ENCODE measurements at regions not wholly inside any gene's neighbourhood (a gene's known extent, or its start where the extent isn't known, plus 50 kb on each side); places are given as distances from the start of the nearest gene placed in this dataset.

- Mint-ChIP-seq H3K27ac (ENCODE audit: unreplicated experiment) (no peak overlapping the region), H3K4me1 (ENCODE audit: unreplicated experiment) (no peaks in the 10 kb centered on the region), H3K36me3 (ENCODE audit: unreplicated experiment) (no peaks in the 10 kb centered on the region), H3K27me3 (ENCODE audit: unreplicated experiment) (peaks cover 45% of the 10 kb centered on the region), H3K4me3 (ENCODE audit: unreplicated experiment) (no peak overlapping the region), H3K9me3 (ENCODE audit: unreplicated experiment) (no peaks in the 10 kb centered on the region)
- DNase-seq (ENCODE audit: extremely low spot score, unreplicated experiment) = no peak
- no peak for TF ChIP-seq CTCF (IDR thresholded peaks at IDR 0.05)
These were observed 139.9 kb downstream of the CXCL12 start for GRCh38 chr10:44244745-44245600.

GRCh38 chr10:44243851-44244510 lies 140.9 kb downstream of the CXCL12 start:
- H3K27me3 Mint-ChIP-seq (ENCODE audit: unreplicated experiment) = peaks cover 49% of the 10 kb centered on the region
- DNase-seq (ENCODE audit: extremely low spot score, unreplicated experiment) = no peak
- no peak overlapping the region for H3K4me3 Mint-ChIP-seq (ENCODE audit: unreplicated experiment)
- H3K9me3 Mint-ChIP-seq (ENCODE audit: unreplicated experiment) = no peaks in the 10 kb centered on the region
- H3K4me1 Mint-ChIP-seq (ENCODE audit: unreplicated experiment) = no peaks in the 10 kb centered on the region
- no peak for TF ChIP-seq CTCF (IDR thresholded peaks at IDR 0.05)
- no peaks in the 10 kb centered on the region for H3K36me3 Mint-ChIP-seq (ENCODE audit: unreplicated experiment)
- no peak overlapping the region for H3K27ac Mint-ChIP-seq (ENCODE audit: unreplicated experiment)

- Mint-ChIP-seq H3K4me3 (ENCODE audit: unreplicated experiment) (no peak overlapping the region), H3K27me3 (ENCODE audit: unreplicated experiment) (peaks cover 43% of the 10 kb centered on the region), H3K27ac (ENCODE audit: unreplicated experiment) (no peak overlapping the region), H3K9me3 (ENCODE audit: unreplicated experiment) (no peaks in the 10 kb centered on the region), H3K4me1 (ENCODE audit: unreplicated experiment) (no peaks in the 10 kb centered on the region), H3K36me3 (ENCODE audit: unreplicated experiment) (no peaks in the 10 kb centered on the region)
- DNase-seq (ENCODE audit: extremely low spot score, unreplicated experiment) = no peak
- no peak for TF ChIP-seq CTCF (IDR thresholded peaks at IDR 0.05)
These were observed 142.1 kb downstream of the CXCL12 start for GRCh38 chr10:44242826-44243225.

- no peak for TF ChIP-seq CTCF (IDR thresholded peaks at IDR 0.05)
- Mint-ChIP-seq H3K9me3 (ENCODE audit: unreplicated experiment) (no peaks in the 10 kb centered on the region), H3K36me3 (ENCODE audit: unreplicated experiment) (no peaks in the 10 kb centered on the region), H3K27me3 (ENCODE audit: unreplicated experiment) (peaks cover 41% of the 10 kb centered on the region), H3K4me1 (ENCODE audit: unreplicated experiment) (no peaks in the 10 kb centered on the region), H3K4me3 (ENCODE audit: unreplicated experiment) (no peak overlapping the region), H3K27ac (ENCODE audit: unreplicated experiment) (no peak overlapping the region)
- no peak for DNase-seq (ENCODE audit: extremely low spot score, unreplicated experiment)
These were observed 142.8 kb downstream of the CXCL12 start for GRCh38 chr10:44242091-44242490.

- H3K9me3 Mint-ChIP-seq (ENCODE audit: unreplicated experiment) = no peaks in the 10 kb centered on the region
- no peak overlapping the region for H3K4me3 Mint-ChIP-seq (ENCODE audit: unreplicated experiment)
- DNase-seq (ENCODE audit: extremely low spot score, unreplicated experiment) = no peak
- H3K36me3 Mint-ChIP-seq (ENCODE audit: unreplicated experiment) = no peaks in the 10 kb centered on the region
- H3K4me1 Mint-ChIP-seq (ENCODE audit: unreplicated experiment) = no peaks in the 10 kb centered on the region
- no peak for TF ChIP-seq CTCF (IDR thresholded peaks at IDR 0.05)
- H3K27me3 Mint-ChIP-seq (ENCODE audit: unreplicated experiment) = peaks cover 47% of the 10 kb centered on the region
- no peak overlapping the region for H3K27ac Mint-ChIP-seq (ENCODE audit: unreplicated experiment)
These were observed 144.2 kb downstream of the CXCL12 start for GRCh38 chr10:44240584-44241205.

All from osteocyte (in vitro differentiated cells).